Effector memory CD8-positive, alpha-beta T cell (primary cell): ENCODE measurements at regions not wholly inside any gene's neighbourhood (a gene's known extent, or its start where the extent isn't known, plus 50 kb on each side); places are given as distances from the start of the nearest gene placed in this dataset.

Source experiments
- ATAC-seq: fragments of 150-1000 bp; cut with Tn5 transposase; replicated peaks from 2 replicates; pipeline ENCODE4 v1.10.0; 2021; ENCODE audit warnings: mild to moderate bottlenecking, moderate library complexity
- DNase-seq, 3 experiments: peaks; one replicate each; pipeline ENCODE4 v3.0.0; 2021
- H3K27ac Mint-ChIP-seq, 2 donors: one replicate each; pipeline ENCODE4 v1.8.0; 2022; ENCODE audit warnings: mild to moderate bottlenecking in 2 of 2, mixed read lengths in 2 of 2, moderate library complexity in 2 of 2
- H3K27me3 Mint-ChIP-seq, 2 donors: one replicate each; pipeline ENCODE4 v1.8.0; 2022; ENCODE audit warnings: mixed read lengths in 2 of 2
- H3K36me3 Mint-ChIP-seq: one replicate; pipeline ENCODE4 v1.8.0; 2022; ENCODE audit warnings: mild to moderate bottlenecking, moderate library complexity, mixed read lengths; ENCODE audit not compliant: insufficient read depth
- H3K4me1 Mint-ChIP-seq, 2 donors: one replicate each; pipeline ENCODE4 v1.8.0; 2022; ENCODE audit warnings: low read depth in 2 of 2, mixed read lengths in 2 of 2
- H3K4me3 Mint-ChIP-seq, 2 donors: one replicate each; pipeline ENCODE4 v1.8.0; 2022; ENCODE audit warnings: mild to moderate bottlenecking in 2 of 2, mixed read lengths in 2 of 2, moderate library complexity in 2 of 2
- H3K9me3 Mint-ChIP-seq, 2 donors: one replicate each; pipeline ENCODE4 v1.8.0; 2022; ENCODE audit warnings: mixed read lengths in 2 of 2

- no peak for ATAC-seq
- Mint-ChIP-seq H3K36me3 (no peaks in the 10 kb centered on the region), H3K9me3 (no peaks in the 10 kb centered on the region), H3K27ac (no peak overlapping the region), H3K27me3 (peaks cover 37 to 38% of the 10 kb centered on the region in 2 donors), H3K4me1 (peaks cover 0 to 8% of the 10 kb centered on the region in 2 donors), H3K4me3 (no peak overlapping the region)
- no peak for DNase-seq
Observed at GRCh38 chr12:127078577-127079350, 1188.2 kb upstream of the TMEM132C start.

DNA sequence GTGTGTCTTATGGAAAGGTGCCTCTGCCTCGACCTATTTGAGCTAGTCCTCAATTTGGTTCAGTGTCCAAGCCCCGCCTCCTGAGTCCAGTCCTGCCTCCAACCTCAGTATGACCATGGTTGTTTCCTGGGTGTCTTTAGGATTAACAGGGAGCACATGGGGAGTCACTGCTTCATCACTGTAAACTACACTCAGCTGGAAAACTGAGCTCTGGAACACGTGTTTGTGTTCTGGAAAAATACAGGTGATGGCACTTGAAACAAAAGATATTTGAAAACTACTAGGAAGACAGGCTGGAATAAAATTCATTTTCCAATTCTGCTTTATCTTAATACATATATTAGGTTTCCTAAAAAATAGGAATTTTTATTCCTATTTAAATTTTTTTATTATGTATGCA, 1187.3 kb upstream of the TMEM132C start:
- DNase-seq = no peak
- Mint-ChIP-seq H3K36me3 (no peaks in the 10 kb centered on the region), H3K27me3 (peaks cover 37 to 38% of the 10 kb centered on the region in 2 donors), H3K27ac (no peak overlapping the region), H3K4me1 (peaks cover 2 to 10% of the 10 kb centered on the region in 2 donors), H3K4me3 (no peak overlapping the region), H3K9me3 (no peaks in the 10 kb centered on the region)
- no peak for ATAC-seq

DNA sequence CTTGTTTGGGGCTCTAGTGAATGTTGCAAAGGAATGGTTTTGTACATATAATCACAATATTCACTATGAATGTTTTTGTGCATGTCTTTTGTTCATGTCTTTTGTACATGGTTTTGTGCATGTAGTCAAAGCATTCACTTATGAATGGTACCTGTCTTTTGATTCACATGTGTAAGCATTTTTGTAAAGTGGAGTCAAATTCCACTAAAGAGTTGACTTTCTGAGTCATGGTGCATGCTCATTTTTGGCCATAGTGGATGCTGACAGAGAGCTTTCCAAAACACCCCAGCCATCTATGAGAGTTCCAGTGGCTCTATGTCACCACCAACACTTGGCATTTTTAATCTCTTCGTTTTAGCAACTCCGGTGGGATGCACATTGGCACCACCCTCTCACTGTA, 1185.9 kb upstream of the TMEM132C start:
- ATAC-seq = no peak
- no peaks in the 10 kb centered on the region for H3K36me3 Mint-ChIP-seq

DNA sequence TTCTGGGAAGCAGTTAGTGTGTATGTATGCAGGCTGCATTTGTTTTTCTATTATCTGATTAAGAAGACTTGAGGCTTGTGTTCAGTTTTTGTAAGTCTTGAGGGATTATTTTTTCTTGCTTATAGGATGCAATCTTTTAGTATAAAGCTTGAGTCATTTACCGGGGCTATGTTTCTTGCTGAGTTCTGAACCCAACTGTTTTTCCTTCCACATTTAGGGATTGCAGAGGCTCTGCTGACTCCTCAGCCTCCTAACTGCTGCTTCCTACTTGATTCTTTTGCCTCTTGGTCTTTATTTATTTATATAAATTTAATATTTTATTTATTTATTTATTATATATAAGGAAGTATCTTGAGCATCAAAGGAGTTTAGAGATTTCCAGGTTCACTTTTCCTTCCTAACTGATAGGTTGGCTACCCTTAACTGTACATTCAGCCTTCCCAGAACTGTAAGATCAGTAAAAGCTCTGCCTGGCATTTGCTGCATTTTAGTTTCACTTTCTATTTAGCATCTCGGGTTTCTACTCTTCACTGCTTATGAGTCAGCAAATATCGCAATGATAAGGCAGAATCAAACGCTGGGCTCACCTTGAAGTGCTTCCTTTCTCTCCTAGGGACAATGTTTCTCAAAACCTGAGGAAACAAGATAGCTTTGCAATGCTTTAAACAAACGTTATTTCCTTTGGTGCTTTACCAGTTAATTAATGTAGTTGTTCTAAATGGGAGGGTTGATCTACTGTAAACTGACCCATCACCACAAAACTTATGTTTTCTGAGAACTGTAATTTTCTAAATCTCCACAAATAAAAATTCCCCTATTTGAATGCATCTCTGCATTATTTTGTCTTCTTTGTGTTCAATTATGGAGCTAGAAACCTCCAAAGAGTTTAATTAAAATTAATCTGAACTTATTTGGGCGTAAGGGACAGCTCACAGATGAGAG, 1183.7 kb upstream of the TMEM132C start:
- Mint-ChIP-seq H3K9me3 (no peaks in the 10 kb centered on the region), H3K27ac (peak overlapping the region; percentile 39 to 73), H3K4me1 (peaks cover 2 to 10% of the 10 kb centered on the region in 2 donors), H3K4me3 (peak overlapping the region; percentile 68 to 73), H3K36me3 (no peaks in the 10 kb centered on the region), H3K27me3 (peaks cover 9 to 10% of the 10 kb centered on the region in 2 donors)
- DNase-seq (peak in 2 of 3 experiments; percentile 2 to 15), ATAC-seq (peak; percentile 86)

More for the DNA sequence above, 1185.9 kb upstream of the TMEM132C start:
- no peak overlapping the region for H3K4me3 Mint-ChIP-seq
- peaks cover 2 to 10% of the 10 kb centered on the region in 2 donors for H3K4me1 Mint-ChIP-seq
- DNase-seq = no peak
- H3K27ac Mint-ChIP-seq = no peak overlapping the region
- peaks cover 23 to 25% of the 10 kb centered on the region in 2 donors for H3K27me3 Mint-ChIP-seq
- H3K9me3 Mint-ChIP-seq = no peaks in the 10 kb centered on the region

DNA sequence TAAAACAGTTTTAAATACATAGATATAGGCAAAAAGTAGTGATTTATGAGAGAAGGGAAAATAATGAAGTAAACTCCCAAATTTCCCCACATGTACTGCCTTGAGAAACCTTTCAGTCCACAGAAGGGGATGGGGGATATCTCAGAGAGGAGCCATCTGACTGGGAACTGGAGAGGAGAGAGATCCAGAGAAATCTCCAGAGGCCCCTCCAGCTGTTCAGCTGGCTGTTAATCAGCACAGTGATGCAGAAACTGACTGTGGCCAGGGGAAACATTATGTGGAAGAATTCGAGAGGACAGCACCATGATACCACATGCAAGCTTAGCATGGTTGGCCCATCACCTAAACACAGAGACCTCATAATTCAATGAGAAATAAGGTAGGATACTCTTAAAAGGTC, 1165.9 kb upstream of the TMEM132C start:
- no peaks in the 10 kb centered on the region for H3K4me1 Mint-ChIP-seq
- H3K9me3 Mint-ChIP-seq = no peaks in the 10 kb centered on the region
- H3K36me3 Mint-ChIP-seq = no peaks in the 10 kb centered on the region
- DNase-seq = no peak
- no peak overlapping the region for H3K27ac Mint-ChIP-seq
- H3K4me3 Mint-ChIP-seq = no peak overlapping the region
- ATAC-seq = no peak
- H3K27me3 Mint-ChIP-seq = peaks cover 15 to 33% of the 10 kb centered on the region in 2 donors

DNA sequence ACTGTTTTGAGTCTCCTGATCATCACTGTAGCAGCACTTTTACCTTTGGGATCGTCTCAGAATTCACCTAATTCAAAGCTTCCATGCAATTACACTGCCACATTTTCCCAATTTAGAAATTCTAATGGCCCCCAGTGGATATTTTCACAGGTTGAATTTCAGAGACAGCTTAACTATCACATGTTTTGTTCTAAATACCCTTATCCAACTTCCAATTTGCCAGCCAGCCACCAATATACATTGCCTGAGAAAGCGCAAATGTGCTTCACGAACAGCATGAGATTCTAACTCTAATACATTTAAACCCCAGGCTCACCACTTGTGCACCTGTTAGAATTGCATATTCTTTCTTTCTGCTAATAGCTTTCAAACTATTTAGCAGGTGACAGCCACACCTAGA, 1160.9 kb upstream of the TMEM132C start:
- DNase-seq (no peak), ATAC-seq (no peak)
- H3K36me3 Mint-ChIP-seq = no peaks in the 10 kb centered on the region
- H3K4me1 Mint-ChIP-seq = no peaks in the 10 kb centered on the region
- H3K27ac Mint-ChIP-seq = no peak overlapping the region
- peaks cover 41 to 73% of the 10 kb centered on the region in 2 donors for H3K27me3 Mint-ChIP-seq
- no peaks in the 10 kb centered on the region for H3K9me3 Mint-ChIP-seq
- H3K4me3 Mint-ChIP-seq = no peak overlapping the region

DNA sequence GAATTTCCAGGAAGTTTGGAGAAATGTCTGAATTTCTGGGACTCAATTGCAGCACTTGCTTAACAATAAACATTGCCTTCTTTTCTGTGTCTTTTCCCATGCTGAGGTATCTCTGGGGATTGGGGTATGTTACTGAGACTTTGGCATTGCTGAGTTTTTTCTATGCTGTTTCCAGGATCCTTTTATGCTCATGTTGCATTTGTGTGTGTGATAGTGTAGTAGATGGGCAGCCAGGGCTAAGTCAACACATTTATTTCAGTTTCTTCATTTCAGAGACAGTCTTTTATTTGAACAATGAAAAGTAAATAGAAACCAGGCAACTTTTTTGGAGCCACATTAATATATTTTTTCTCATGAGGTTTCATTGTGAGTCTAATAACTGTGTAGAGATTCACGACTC, 1160.3 kb upstream of the TMEM132C start:
- no peak overlapping the region for H3K4me3 Mint-ChIP-seq
- no peaks in the 10 kb centered on the region for H3K36me3 Mint-ChIP-seq
- no peak for DNase-seq
- peaks cover 36 to 66% of the 10 kb centered on the region in 2 donors for H3K27me3 Mint-ChIP-seq
- no peaks in the 10 kb centered on the region for H3K9me3 Mint-ChIP-seq
- H3K4me1 Mint-ChIP-seq = no peaks in the 10 kb centered on the region
- no peak overlapping the region for H3K27ac Mint-ChIP-seq
- ATAC-seq = no peak

- Mint-ChIP-seq H3K4me3 (no peak overlapping the region), H3K27ac (no peak overlapping the region), H3K36me3 (no peaks in the 10 kb centered on the region), H3K27me3 (peaks cover 35 to 62% of the 10 kb centered on the region in 2 donors), H3K9me3 (no peaks in the 10 kb centered on the region), H3K4me1 (no peaks in the 10 kb centered on the region)
- DNase-seq = no peak
- no peak for ATAC-seq
Observed at GRCh38 chr12:127107744-127108143, 1159.2 kb upstream of the TMEM132C start.

GRCh38 chr12:127108360-127109215, 1158.4 kb upstream of the TMEM132C start:
- Mint-ChIP-seq H3K9me3 (no peaks in the 10 kb centered on the region), H3K4me3 (no peak overlapping the region), H3K4me1 (no peaks in the 10 kb centered on the region), H3K27me3 (peaks cover 43 to 69% of the 10 kb centered on the region in 2 donors), H3K27ac (no peak overlapping the region), H3K36me3 (no peaks in the 10 kb centered on the region)
- peak; percentile 51 for ATAC-seq
- peak; percentile 34 to 52 (median 40) for DNase-seq

DNA sequence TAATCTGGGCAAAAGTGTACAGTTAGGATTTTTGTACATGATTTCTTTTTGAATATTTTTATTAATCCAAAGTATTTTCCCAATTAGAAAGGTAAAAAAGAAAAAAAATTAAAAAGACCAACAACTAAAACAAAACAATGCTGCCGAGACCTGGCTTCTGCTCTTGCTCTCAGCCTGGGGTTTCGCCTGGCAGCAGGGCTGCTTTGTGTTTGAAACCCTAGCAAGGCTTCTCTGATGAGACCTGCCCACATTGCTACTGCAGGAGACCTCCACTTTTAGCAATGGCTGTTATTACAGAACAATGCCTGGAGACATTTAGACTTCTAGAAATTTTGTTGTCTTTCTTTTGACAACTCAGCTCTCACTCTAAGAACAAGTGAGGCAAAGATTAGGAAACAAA, 1153.0 kb upstream of the TMEM132C start:
- H3K4me3 Mint-ChIP-seq = no peak overlapping the region
- H3K9me3 Mint-ChIP-seq = no peaks in the 10 kb centered on the region
- H3K27ac Mint-ChIP-seq = no peak overlapping the region
- no peaks in the 10 kb centered on the region for H3K36me3 Mint-ChIP-seq
- ATAC-seq = no peak
- H3K4me1 Mint-ChIP-seq = no peaks in the 10 kb centered on the region
- H3K27me3 Mint-ChIP-seq = peaks cover 22 to 56% of the 10 kb centered on the region in 2 donors
- DNase-seq = no peak

GRCh38 chr12:127115468-127116035, 1151.4 kb upstream of the TMEM132C start:
- DNase-seq (no peak), ATAC-seq (no peak)
- Mint-ChIP-seq H3K36me3 (no peaks in the 10 kb centered on the region), H3K9me3 (no peaks in the 10 kb centered on the region), H3K27me3 (peaks cover 22 to 40% of the 10 kb centered on the region in 2 donors), H3K27ac (no peak overlapping the region), H3K4me1 (no peaks in the 10 kb centered on the region), H3K4me3 (no peak overlapping the region)

DNA sequence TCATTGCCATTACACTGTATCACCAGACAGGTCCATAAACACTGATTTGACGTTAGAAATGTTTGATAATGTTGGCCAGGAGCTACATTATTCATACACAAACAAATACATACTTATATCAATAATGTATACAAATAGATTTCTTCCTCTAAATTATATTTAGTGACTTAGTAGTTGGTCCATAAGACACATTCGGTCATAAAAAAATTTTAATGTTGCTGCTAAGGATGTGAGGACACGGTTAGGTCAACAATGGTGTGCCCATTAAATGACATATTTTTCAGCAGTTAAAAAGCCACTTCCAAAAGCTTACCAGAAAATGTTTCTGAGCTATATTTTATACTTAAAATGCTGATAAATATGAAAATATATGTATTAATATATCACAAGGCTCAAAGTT, 1148.7 kb upstream of the TMEM132C start:
- no peaks in the 10 kb centered on the region for H3K9me3 Mint-ChIP-seq
- no peak overlapping the region for H3K4me3 Mint-ChIP-seq
- peaks cover 23 to 39% of the 10 kb centered on the region in 2 donors for H3K27me3 Mint-ChIP-seq
- DNase-seq (no peak), ATAC-seq (no peak)
- H3K4me1 Mint-ChIP-seq = no peaks in the 10 kb centered on the region
- H3K27ac Mint-ChIP-seq = no peak overlapping the region
- no peaks in the 10 kb centered on the region for H3K36me3 Mint-ChIP-seq
